Neural cell (in vitro differentiated cells): ENCODE measurements at regions not wholly inside any gene's neighbourhood (a gene's known extent, or its start where the extent isn't known, plus 50 kb on each side); places are given as distances from the start of the nearest gene placed in this dataset.

Experiments
- H2AFZ ChIP-seq: fragments of 200-600, 300-800 bp; sonication (generic), shearing (Covaris generic); 2 replicates; pipeline ENCODE4 v1.6.0; 2014; ENCODE audit warnings: low read depth, mild to moderate bottlenecking, antibody characterized with exemption, low read length, moderate library complexity
- H3F3A ChIP-seq: fragments of 200-600 bp; shearing (Covaris generic); 2 replicates; pipeline ENCODE4 v1.6.1; 2016; ENCODE audit warnings: mild to moderate bottlenecking, moderate library complexity, mixed read lengths, antibody characterized with exemption, low read length; ENCODE audit not compliant: insufficient read depth, poor library complexity, severe bottlenecking
- H3K27ac ChIP-seq: fragments of 200-600, 300-800 bp; sonication (generic), shearing (Covaris generic); 2 replicates; pipeline ENCODE4 v1.5.1; 2014; ENCODE audit warnings: mild to moderate bottlenecking, low read length, moderate library complexity
- H3K27me3 ChIP-seq: fragments of 300-800, 200-600 bp; sonication (generic), shearing (Covaris generic); 2 replicates; pipeline ENCODE4 v1.6.0; 2014; ENCODE audit warnings: mild to moderate bottlenecking, low read depth, low read length, moderate library complexity; ENCODE audit not compliant: insufficient read depth
- H3K36me3 ChIP-seq: fragments of 300-800, 200-600 bp; sonication (generic), shearing (Covaris generic); 2 replicates; pipeline ENCODE4 v1.5.1; 2014; ENCODE audit warnings: mild to moderate bottlenecking, antibody characterized with exemption, low read length, moderate library complexity; ENCODE audit not compliant: insufficient read depth
- H3K4me2 ChIP-seq: fragments of 300-800, 200-600 bp; sonication (generic), shearing (Covaris generic); 2 replicates; pipeline ENCODE4 v1.6.0; 2014; ENCODE audit warnings: mild to moderate bottlenecking, low read length
- H3K4me3 ChIP-seq: fragments of 300-800, 200-600 bp; sonication (generic), shearing (Covaris generic); 2 replicates; pipeline ENCODE4 v1.5.1; 2014; ENCODE audit warnings: mild to moderate bottlenecking, low read length, moderate library complexity
- H3K79me2 ChIP-seq: fragments of 200-600 bp; shearing (Covaris generic); replicated peaks from 2 replicates; pipeline ENCODE4 v1.6.0; 2014; ENCODE audit warnings: mild to moderate bottlenecking, low read length, moderate library complexity; ENCODE audit not compliant: insufficient read depth
- H3K9ac ChIP-seq: fragments of 300-800, 200-600 bp; sonication (generic), shearing (Covaris generic); 2 replicates; pipeline ENCODE4 v1.6.1; 2016; ENCODE audit warnings: mild to moderate bottlenecking, low read length, mixed read lengths
- H3K9me2 ChIP-seq: fragments of 200-600 bp; shearing (Covaris generic); 2 replicates; pipeline ENCODE4 v1.6.1; 2016; ENCODE audit warnings: mild to moderate bottlenecking, low read length, mixed read lengths; ENCODE audit not compliant: insufficient read depth
- H3K9me3 ChIP-seq: fragments of 200-600, 300-800 bp; sonication (generic), shearing (Covaris generic); 2 replicates; pipeline ENCODE4 v1.6.1; 2016; ENCODE audit warnings: mild to moderate bottlenecking, mixed run types, low read length, moderate library complexity, mixed read lengths
- H4K20me1 ChIP-seq: fragments of 200-600 bp; shearing (Covaris generic); 2 replicates; pipeline ENCODE4 v1.6.1; 2016; ENCODE audit warnings: mild to moderate bottlenecking, mixed run types; ENCODE audit not compliant: insufficient read depth
- CTCF ChIP-seq: fragments of 450-650 bp; IDR thresholded peaks from 2 replicates; pipeline ENCODE4 v1.5.1; 2014; ENCODE audit warnings: antibody characterized with exemption, mild to moderate bottlenecking, moderate library complexity; ENCODE audit not compliant: poor library complexity, severe bottlenecking
- EP300 ChIP-seq: fragments of 450-650 bp; conservative IDR thresholded peaks from 2 replicates; pipeline ENCODE4 v1.6.1; 2014; ENCODE audit warnings: antibody characterized with exemption, mild to moderate bottlenecking, moderate library complexity; ENCODE audit not compliant: poor library complexity, severe bottlenecking
- EZH2 ChIP-seq: fragments of 200-600, 300-800 bp; shearing (Covaris generic), sonication (generic); IDR thresholded peaks from 2 replicates; pipeline ENCODE4 v1.6.1; 2014; ENCODE audit warnings: antibody characterized with exemption, low read length, borderline replicate concordance, mild to moderate bottlenecking; ENCODE audit not compliant: insufficient read depth, poor library complexity, severe bottlenecking
- MXI1 ChIP-seq: fragments of 450-650 bp; conservative IDR thresholded peaks from 2 replicates; pipeline ENCODE4 v1.6.1; 2014; ENCODE audit warnings: antibody characterized with exemption, mild to moderate bottlenecking; ENCODE audit not compliant: poor library complexity, severe bottlenecking
- POLR2AphosphoS5 ChIP-seq: IDR thresholded peaks from 2 replicates; pipeline ENCODE4 v1.6.1; 2012
- RAD21 ChIP-seq: fragments of 450-650 bp; conservative IDR thresholded peaks from 2 replicates; pipeline ENCODE4 v1.6.1; 2014; ENCODE audit warnings: antibody characterized with exemption, mild to moderate bottlenecking, moderate library complexity
- SMC3 ChIP-seq: fragments of 450-650 bp; conservative IDR thresholded peaks from 2 replicates; pipeline ENCODE4 v1.6.1; 2014; ENCODE audit warnings: antibody characterized with exemption, mild to moderate bottlenecking, moderate library complexity; ENCODE audit not compliant: poor library complexity
- TAF1 ChIP-seq: IDR thresholded peaks from 2 replicates; pipeline ENCODE4 v1.6.1; 2012; ENCODE audit warnings: low read depth
- TF ChIP-seq, protein P1 (sequence below): IDR thresholded peaks from 2 replicates; pipeline ENCODE4 v1.6.1; 2012; ENCODE audit warnings: borderline replicate concordance

DNA sequence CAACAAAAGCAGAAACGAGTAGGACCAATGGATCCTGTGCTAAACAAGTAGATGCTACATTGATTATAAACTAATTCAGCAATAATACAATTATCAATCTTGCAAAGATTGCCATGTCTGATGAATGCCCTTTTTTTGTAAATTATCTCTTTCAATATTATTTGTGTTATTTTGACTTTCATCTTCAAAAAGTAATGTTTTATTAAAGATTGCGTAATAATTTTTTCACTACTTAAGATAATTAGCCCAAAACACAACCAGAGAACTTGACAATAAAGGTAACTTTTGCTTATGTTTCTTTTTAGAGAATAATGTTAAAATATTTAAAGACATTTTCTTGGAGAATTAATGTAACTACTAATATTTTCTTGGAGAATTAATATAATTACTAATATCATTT is 553.8 kb upstream of the VSTM2A start:
- Histone ChIP-seq H3K27me3 (no peaks in the 10 kb centered on the region), H3K9me3 (no peaks in the 10 kb centered on the region), H3K9ac (no peak overlapping the region), H3K79me2 (no peaks in the 10 kb centered on the region), H4K20me1 (no peaks in the 10 kb centered on the region), H2AFZ (no peak overlapping the region), H3K4me3 (no peak overlapping the region), H3K9me2 (no peaks in the 10 kb centered on the region), H3F3A (no peaks in the 10 kb centered on the region), H3K27ac (no peak overlapping the region), H3K36me3 (no peaks in the 10 kb centered on the region), H3K4me2 (no peak overlapping the region)
- TF ChIP-seq EZH2, result no peak
- TF ChIP-seq MXI1, result no peak
- TF ChIP-seq RAD21, result no peak
- TF ChIP-seq, protein P1, sequence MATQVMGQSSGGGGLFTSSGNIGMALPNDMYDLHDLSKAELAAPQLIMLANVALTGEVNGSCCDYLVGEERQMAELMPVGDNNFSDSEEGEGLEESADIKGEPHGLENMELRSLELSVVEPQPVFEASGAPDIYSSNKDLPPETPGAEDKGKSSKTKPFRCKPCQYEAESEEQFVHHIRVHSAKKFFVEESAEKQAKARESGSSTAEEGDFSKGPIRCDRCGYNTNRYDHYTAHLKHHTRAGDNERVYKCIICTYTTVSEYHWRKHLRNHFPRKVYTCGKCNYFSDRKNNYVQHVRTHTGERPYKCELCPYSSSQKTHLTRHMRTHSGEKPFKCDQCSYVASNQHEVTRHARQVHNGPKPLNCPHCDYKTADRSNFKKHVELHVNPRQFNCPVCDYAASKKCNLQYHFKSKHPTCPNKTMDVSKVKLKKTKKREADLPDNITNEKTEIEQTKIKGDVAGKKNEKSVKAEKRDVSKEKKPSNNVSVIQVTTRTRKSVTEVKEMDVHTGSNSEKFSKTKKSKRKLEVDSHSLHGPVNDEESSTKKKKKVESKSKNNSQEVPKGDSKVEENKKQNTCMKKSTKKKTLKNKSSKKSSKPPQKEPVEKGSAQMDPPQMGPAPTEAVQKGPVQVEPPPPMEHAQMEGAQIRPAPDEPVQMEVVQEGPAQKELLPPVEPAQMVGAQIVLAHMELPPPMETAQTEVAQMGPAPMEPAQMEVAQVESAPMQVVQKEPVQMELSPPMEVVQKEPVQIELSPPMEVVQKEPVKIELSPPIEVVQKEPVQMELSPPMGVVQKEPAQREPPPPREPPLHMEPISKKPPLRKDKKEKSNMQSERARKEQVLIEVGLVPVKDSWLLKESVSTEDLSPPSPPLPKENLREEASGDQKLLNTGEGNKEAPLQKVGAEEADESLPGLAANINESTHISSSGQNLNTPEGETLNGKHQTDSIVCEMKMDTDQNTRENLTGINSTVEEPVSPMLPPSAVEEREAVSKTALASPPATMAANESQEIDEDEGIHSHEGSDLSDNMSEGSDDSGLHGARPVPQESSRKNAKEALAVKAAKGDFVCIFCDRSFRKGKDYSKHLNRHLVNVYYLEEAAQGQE, result no peak
- no peak for TF ChIP-seq POLR2AphosphoS5
- no peak for TF ChIP-seq EP300
- no peak for TF ChIP-seq CTCF
- no peak for TF ChIP-seq TAF1
- no peak for TF ChIP-seq SMC3

GRCh38 chr7:53993224-53993623 is 549.0 kb upstream of the VSTM2A start:
- Histone ChIP-seq H3K9me2 (no peaks in the 10 kb centered on the region), H3K4me2 (no peak overlapping the region), H3K27ac (peak overlapping the region; percentile 11), H3F3A (no peaks in the 10 kb centered on the region), H3K79me2 (no peaks in the 10 kb centered on the region), H3K36me3 (no peaks in the 10 kb centered on the region), H3K27me3 (no peaks in the 10 kb centered on the region), H3K4me3 (no peak overlapping the region), H3K9me3 (no peaks in the 10 kb centered on the region), H2AFZ (no peak overlapping the region), H3K9ac (no peak overlapping the region), H4K20me1 (no peaks in the 10 kb centered on the region)
- TF ChIP-seq MXI1 (peak; percentile 42), POLR2AphosphoS5 (peak; percentile 100), RAD21 (peak; percentile 35), EZH2 (no peak), CTCF (no peak), TAF1 (no peak), EP300 (peak; percentile 99), SMC3 (peak; percentile 27)
- TF ChIP-seq, protein P1, result peak; percentile 58
